ENCODE measurements at regions not wholly inside any gene's neighbourhood (a gene's known extent, or its start where the extent isn't known, plus 50 kb on each side); places are given as distances from the start of the nearest gene placed in this dataset.
A peak's percentile ranks its signal among the peaks of the same experiment; 100 is the strongest.
"Not testable (repeated sequence)": the region's sequence is repeated elsewhere in the genome, so short reads cannot be mapped to it uniquely, and the experiment has no call there.

DNA sequence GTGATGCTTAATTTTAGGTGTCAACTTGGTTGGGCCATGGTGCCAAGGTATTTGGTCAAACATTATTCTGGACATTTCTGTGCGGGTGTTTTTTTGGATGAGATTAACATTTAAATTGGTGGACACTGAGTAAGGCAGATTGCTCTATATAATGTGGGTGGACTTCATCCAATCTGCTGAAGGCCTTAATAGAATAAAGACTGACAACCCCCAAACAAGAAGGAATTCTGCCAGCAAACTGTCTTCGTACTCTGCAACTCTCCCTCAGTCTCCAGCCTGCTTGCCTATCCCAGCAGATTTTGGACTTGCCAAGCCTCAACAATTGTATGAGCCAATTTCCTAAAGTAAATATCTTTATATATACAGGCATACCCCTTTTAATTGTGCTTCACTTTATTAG lies 850.1 kb downstream of the TBC1D32 start:
- no peak for DNase-seq

DNA sequence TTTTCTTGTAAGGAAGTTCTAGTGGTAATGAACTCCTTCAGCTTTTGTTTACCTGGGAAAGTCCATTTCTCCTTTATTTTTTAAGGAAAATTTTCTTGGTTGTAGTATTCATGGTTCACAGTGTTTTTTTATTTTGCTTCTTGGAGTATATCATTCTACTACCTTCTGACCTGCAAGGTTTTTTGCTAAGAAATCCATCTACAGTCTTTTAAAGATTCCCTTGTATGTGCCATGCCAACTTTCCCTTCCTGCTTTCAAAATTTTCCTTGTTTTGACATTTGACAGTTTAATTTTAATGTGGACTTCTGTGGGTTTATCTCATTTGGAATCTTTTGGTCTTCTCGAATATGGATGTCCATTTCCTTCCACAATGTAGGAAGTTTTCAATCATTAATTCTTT lies 855.6 kb downstream of the TBC1D32 start:
- no peak for DNase-seq

DNA sequence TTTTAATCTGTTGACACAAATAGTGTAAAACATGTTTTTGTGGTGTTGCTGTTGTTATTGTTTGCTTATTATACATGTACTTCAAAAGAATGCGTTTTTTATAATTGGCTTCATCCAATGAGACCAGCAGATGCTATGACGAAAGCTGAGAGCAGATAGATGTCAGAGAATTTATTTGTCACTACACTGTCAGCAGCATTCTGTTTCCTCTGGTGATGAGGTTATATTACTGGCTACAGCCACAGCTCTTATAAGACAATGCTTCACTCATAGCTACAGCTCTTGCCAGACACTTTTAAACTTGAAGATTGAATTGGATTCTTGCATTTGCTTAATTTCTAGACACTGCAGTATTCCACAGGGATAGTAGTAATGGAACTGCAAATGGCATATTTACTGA lies 860.5 kb downstream of the TBC1D32 start:
- no peak for DNase-seq

DNA sequence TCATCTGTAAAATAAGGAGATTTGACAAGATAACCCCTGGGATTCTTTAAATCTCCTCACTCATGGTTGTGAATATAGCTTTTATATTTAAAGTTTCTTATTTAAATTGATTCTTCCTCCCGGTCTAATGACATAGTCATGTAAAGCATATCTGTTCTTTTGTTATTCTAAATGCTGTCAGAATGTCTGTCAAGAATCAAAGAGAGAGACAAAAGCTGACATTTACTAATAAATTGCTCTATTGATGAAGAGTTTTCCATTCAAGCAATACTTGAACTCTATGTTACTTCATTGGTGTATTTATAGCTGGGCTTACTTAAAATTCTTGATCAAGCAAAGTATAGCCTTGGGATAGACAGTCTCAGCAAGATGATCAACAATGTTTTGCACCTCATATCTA lies 865.8 kb downstream of the TBC1D32 start:
- DNase-seq, result no peak

DNA sequence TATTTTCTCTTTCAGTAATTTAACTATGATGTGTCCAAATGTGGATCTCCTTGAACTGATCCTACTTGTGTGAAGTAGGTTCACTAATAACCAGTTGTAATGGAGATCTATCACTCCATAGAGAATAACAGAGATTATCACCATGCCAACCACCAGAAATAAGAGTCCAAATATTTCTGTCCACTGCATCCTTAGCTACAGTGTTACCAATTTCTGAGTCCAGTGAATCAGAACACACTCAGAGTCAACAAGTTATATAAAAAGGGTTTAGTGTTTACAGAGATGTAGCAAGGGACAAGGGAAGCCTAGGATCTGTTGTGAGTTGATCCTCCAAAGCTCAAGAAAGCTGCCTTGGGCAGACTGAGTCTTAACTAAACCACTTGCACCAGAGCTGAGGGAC lies 882.8 kb downstream of the TBC1D32 start:
- no peak for DNase-seq

DNA sequence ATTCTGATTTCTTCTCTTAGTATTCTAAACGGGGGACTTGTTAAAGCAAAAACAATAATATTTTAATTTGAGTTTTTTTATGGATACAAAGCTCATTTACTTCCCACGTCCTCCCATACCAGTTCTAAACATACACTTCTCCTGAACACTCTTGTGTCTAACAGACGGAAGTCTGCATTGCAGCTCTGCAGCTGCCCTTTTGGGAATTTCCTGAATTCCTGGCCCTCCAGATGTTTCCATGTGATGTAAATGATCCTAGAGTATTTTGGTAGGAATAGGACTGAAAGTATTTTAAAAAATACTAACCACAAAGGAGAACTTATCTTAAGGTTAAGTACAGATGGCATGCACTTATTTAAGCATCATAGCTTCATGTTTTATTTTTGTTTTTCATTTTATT lies 886.7 kb downstream of the TBC1D32 start:
- no peak for DNase-seq

DNA sequence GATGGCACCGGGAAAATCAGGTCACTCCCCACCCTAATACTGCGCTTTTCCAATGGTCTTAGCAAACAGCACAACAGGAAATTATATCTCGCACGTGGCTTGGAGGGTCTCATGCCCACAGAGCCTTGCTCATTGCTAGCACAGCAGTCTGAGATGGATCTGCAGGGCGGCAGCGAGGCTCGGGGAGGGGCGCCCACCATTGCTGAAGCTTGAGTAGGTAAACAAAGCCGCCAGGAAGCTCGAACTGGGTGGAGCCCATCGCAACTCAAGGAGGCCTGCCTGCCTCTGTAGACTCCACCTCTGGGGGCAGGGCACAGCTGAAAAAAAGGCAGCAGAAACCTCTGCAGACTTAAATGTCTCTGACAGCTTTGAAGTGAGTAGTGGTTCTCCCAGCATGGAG lies 901.4 kb downstream of the TBC1D32 start:
- DNase-seq, result peak; percentile 46

DNA sequence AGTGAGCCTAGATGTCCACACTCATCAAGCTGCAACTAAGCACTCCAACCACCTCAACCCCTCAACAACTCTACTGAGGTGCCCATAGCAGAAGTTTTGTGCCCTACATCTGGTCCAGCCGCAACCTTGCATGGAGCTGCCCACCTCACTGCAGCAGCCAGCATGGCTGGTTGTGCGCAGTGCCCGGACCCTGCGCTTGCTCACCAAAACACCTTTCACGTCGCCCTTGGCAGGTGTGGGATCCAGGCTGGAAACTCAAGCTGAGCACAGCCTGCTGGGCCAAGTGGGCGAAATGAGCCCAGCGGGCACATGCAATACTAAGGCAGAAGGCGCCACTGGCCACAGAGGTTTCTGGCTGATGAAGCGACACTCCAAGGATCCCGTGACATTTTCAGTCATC lies 902.4 kb downstream of the TBC1D32 start:
- DNase-seq, result peak; percentile 44

DNA sequence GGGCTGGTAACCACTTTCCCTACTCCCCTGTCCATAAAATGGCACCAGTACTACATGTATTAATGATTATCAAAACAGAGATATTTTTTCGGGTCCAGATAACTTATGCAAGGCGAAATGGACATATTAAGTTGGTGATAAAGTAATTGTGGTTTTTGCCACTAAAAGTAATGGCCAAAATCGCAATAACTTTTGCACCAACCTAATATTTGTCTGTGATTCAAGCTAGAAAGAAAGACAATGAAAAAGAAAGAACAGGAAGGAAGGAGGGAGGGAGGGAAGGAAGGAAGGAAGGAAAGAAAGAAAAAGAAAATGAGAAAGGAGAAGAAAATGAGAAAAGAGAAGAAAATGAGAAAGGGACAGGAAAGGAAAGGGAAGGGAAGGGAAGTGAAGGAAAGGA lies 922.9 kb downstream of the TBC1D32 start:
- DNase-seq, result no peak

DNA sequence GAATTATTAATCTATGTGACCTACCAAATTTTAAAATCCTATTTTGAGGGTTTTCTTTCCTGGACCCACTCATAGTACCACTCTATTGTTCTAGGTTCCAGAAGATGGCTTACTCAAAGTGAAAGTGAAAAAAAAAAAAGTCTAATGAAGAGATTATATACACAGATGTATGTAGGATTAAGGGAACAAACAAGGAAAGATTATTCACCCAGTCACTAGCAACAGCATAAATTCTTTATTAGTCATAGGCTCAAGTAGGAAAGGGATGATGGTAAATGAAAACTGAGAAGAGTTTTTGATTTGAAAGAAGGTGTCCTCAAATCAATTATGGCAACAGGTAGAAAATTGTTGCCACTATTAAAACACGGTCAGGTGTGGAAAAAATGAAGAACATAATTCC lies 923.7 kb downstream of the TBC1D32 start:
- DNase-seq, result no peak

DNA sequence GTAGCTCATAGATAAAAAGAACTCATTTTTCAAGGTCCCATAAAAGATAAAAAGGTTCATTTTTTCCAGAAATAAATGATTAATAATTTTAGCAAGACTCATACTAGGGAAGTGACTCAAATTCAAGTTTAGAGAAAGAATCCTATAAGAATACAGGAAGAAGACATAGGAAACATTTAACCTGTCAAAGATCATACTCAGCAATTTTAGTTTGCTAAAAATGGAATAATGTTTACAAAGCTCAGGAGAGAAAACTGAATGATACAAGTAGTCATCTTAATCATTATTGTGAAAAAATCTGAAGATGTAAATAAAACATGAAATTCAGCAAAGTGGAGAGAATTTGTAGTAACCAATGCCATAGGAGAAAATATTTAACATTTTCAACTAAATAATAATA lies 926.6 kb downstream of the TBC1D32 start:
- no peak for DNase-seq

DNA sequence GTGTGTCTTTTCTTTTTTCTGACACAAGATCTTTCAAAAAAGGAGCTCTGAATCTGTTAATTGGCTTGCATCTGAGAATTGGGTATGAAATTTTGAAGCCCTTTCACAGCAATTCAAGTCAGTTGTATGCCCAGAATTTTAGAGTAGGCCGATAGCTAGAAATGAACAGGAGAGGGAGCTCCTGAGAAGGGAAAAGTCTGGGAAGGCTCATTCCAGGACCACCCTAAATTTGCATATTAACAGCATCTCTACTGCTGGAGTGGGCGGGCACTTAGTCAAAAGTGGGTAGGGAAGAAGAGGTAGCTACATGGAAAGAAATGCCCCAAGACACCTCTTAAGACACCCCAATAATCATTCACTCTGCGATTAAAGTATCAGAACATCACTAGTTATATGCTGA lies 928.3 kb downstream of the TBC1D32 start:
- peak; percentile 52 for DNase-seq

DNA sequence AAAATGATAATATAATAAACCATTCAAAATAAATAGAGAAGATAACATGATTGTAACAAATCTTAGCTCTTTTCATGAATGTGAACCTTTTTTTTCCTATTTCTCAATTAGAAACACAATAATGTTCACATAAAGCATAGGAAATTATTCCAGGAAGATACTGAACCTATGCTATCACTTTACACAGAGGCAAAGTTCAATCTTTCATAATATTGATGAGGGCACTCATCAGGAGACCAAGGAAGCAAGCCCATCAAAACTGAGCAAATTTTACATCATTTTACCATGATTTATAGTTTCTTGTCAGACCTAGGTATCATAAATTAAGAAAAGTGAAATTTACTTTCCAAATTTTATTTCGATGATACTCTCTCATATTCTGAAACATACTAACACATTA lies 938.5 kb downstream of the TBC1D32 start:
- no peak for DNase-seq

DNA sequence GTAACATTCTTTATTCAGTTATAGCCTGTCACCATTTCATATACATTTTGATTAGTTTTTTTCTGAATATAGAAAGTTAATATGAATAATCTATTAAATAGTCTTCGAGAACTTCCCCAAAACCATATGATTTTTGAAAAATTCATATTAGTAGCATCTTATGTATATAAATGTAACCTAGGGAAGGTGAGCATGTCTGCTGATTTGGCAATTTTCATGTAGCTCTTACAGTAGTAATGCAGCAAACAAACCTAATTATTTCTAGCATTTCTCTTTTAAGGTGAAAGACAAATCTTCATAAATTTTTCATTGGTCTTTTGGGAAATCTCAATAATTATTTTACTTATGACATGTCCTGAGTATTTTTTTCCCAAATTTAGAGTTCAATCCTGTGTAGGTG lies 939.0 kb downstream of the TBC1D32 start:
- no peak for DNase-seq

DNA sequence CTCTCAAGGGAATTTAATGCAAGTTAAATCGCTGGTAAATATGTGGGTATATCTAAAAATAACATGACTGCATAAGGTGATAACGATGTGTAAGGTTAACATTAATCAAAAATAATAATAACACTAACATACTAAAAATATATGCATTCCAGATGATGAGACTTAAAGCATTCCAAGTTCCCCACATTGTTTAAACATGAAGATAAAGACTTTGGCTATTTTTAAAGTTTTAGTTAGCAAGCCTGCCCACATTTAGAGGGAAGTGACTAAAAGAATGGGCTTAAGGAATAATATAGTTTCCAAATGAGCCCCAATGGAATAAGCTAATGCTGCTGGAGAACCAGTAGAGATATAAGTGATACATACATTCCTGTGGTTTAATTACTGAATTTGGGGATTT lies 941.3 kb downstream of the TBC1D32 start:
- no peak for DNase-seq

DNA sequence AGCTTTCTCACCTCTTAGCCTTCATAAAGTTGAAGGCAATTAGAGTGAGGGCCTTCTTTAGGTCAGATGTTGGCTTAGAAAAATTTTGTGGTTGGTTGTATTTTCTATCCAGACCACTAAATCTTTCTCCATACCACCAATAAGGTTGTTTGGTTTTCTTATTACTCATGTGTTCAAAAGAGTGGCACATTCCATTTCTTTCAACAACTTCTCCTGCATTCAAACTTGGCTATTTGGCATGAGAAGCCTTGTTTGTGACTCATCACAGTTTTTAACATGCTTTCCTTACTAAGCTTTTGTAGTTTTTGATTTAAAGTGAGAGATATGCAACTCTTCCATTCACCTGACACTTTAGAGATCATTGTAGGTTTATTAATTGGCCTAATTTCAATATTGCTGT lies 949.6 kb downstream of the TBC1D32 start:
- no peak for DNase-seq

DNA sequence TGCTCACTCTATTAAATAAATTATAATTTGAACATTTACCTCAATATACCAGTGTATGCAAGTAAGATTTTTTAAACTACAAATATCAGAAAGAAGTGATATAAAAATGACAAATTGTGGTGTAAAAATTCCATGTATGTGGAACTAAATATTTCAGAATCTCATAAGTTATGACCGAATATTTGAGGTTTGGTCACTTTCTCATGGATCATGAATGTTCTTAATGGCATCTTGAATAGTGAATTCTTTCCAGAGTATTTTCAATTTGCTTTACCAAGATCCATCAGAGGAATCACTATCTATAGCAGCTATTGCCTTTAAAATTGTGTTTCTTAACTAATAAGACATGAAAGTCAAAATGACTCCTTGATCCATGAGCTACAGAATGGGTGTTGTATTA lies 950.6 kb downstream of the TBC1D32 start:
- no peak for DNase-seq

DNA sequence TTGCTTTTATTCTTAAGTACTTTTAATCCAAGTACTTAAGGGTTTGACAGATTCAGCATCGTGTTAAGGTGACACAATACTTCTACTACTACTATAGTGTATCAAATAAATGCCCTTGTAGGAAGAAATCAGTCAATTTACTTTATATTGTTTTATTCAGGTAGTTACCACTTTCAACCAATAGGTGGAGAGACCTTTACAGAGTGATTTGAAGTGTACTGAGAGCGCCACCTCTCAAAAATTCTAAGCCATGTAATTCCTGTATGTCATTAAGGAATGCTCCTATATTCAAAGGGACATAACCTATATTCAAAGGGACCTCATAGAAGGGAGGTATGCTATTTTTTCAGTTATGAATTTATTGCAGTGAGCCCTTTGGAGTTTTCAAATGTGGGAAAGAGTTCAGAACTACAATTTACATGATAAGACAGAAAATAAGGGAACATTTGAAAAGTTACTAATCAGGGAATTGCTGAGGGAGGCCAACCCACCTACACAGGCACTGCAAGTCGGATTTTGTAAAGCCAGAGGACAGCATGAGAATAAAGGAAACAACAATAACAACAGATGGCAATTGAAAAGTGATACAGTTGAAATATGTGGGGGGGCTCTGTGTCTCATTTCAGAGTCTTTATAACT lies 955.6 kb downstream of the TBC1D32 start:
- DNase-seq, result no peak

DNA sequence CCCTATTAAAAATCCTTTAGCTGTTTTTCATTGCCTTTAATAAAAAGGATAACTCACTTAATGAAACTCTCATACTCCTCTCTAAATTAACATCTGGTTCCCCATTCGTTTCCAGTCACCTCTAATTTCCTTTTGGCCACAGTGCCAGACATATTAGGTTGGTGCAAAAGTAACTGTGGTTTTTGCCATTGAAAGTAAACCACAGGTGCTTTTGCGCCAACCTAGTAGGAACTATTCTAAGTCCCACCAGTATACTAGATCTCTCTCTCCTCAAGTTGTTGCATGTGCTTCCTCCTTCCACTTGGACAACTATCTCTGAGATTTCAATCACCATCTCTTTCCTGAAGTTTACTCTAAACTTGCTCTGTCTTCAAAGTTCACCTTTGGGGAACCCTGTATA lies 961.1 kb downstream of the TBC1D32 start:
- DNase-seq, result no peak

DNA sequence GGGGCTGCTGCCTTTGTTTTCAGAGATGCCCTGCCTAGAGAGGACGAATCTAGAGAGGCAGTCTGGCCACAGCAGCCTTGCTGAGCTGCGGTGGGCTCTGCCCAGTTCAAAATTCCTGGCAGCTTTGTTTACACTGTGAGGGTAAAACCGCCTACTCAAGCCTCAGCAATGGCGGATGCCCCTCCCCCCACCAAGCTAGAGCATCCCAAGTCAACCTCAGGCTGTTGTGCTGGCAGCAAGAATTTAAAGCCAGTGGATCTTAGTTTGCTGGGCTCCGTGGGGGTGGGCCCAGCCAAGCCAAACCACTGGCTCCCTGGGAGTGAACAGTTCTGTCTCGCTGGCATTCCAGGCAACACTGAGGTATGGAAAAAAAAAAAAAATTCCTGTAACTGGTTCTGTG lies 970.9 kb downstream of the TBC1D32 start:
- DNase-seq, result peak; percentile 77

DNA sequence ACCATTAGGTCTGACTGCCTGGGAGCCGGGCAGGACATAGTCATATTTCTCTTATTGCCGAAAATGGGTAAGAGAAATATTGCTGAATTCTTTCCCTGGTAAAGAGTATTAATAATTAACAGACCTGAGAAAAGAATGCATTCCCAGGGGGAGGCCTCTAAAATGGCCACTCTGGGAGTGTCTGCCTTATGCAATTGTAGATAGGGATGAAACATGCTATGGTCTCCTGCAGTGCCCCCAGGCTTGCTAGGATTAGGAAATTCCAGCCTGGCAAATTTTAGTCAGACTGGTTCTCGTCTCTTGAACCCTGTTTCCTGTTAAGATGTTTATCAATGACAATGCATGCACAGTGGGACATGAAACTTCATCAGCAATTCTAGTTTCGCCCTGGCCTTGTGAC lies 975.7 kb downstream of the TBC1D32 start:
- DNase-seq, result not testable (repeated sequence)

DNA sequence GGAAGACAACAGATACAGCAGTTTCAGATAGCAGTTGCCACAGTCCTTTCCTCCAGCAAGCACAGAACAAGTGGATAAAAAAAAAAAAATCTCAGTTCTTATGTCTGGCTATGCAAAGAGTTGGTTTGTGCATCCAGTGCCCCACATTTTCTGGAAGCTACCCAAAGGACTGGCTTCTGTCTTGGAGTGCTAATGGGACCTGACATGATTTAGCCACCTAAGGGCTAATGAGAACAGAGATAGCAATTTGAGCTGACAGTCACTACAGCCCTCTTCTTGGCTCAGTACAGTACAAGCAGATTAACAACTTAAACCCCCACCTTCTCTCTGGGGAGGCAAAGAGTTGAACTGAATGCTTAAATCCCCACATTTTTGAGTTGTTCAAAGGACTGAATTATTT lies 976.8 kb downstream of the TBC1D32 start:
- DNase-seq, result no peak

DNA sequence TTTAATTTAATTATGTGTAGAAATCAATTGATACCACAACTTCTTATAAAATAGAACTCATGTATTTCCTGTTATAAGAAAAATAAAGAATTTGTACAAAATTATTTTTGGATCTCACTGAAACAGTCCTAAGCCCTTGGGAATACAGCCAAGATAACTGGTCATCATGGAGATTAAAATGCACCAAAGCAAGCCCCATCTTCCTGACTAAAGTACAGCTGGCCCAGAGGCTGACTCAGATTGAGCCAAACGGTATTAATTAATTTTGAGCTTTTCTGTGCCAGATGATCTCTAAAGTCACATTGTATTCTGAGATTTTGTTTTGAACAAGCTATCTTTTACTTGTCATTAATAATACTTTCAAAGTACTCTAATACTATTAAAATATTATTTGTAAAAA lies 978.5 kb downstream of the TBC1D32 start:
- DNase-seq, result no peak

DNA sequence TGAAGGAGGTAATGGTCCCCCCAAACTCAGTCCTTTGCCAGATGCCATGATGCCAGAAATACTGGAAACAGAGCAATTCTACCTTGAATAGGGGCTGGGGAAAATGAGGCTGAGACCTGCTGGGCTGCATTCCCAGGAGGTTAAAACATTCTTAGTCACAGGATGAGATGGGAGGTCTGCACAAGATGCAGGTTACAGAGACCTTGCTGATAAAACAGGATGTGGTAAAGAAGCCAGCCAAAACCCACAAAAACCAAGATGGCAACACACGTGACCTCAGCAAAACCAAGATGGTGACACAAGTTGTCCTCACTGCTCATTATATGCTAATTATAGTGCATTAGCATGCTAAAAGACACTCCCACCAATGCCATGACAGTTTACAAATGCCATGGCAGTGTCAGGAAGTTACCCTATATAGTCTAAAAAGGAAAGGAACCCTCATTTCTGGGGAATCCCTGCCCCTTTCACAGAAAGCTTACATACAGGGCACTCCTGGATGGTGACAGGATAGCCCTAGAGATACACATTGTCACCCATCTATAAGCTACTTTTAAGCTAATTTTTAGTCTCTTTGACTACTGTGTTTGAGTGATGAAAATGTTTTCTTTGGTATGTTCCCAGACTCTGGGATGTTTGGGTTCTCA lies 979.7 kb downstream of the TBC1D32 start:
- DNase-seq, result peak; percentile 84

DNA sequence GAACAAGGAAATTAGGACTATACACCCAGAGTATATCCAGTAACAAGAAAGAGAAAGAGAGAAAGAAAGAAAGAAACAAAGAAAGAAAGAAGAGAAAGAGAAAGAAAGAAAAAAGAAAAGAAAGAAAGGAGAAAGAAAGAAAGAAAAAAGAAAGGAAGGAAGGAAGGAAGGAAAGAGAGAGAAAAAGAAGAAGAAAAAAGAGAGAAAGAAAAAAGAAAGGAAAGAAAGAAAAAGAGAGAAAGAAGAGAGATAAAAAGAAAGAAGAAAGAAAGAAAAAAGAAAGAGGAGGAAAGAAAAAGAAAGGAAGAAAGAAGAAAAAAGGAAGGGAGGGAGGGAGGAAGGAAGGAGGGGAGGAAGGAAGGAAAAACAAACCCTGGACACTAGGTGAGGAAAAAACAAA lies 981.8 kb downstream of the TBC1D32 start:
- DNase-seq, result no peak

Measured in islet precursor cell (in vitro differentiated cells).